CD4-positive, alpha-beta T cell (primary cell): ENCODE measurements at regions not wholly inside any gene's neighbourhood (a gene's known extent, or its start where the extent isn't known, plus 50 kb on each side); places are given as distances from the start of the nearest gene placed in this dataset.

Source experiments
- ATAC-seq: fragments of 200-7000 bp; cut with Tn5 transposase; one replicate; pipeline ENCODE4 v1.10.0; 2022; ENCODE audit warnings: mild to moderate bottlenecking; ENCODE audit not compliant: poor library complexity
- CTCF ChIA-PET: fragments of 350-600 bp; sonication (Branson Sonifier 250); formaldehyde crosslinking; loops from one replicate; lab custom pipeline; 2021; ENCODE audit warnings: antibody characterized with exemption, inconsistent platforms; lab: Charles Lee
- POLR2A ChIA-PET: fragments of 350-600 bp; sonication (Branson Sonifier 250); formaldehyde crosslinking; loops from one replicate; lab custom pipeline; 2021; ENCODE audit warnings: antibody characterized with exemption, inconsistent platforms; lab: Charles Lee
- DNase-seq, 14 experiments: peaks; one replicate each; pipeline ENCODE4 v3.0.0-alpha.2; 2013 to 2020; ENCODE audit warnings: mixed read lengths in 2 of 14
- H3K27ac ChIP-seq, 2 donors: one replicate each; pipeline versions ENCODE4 v1.5.1 to v1.7.0; 2013; ENCODE audit warnings: low read length in 2 of 2, low read depth in 1 of 2, mild to moderate bottlenecking in 1 of 2
- H3K27me3 ChIP-seq, 2 experiments: 1 replicate in 1 of 2; 2 replicates in 1 of 2; pipeline versions ENCODE4 v1.6.1 to v1.7.0; 2013; ENCODE audit warnings: low read length in 2 of 2, control low read depth in 1 of 2, mild to moderate bottlenecking in 1 of 2, moderate library complexity in 1 of 2; ENCODE audit not compliant: insufficient read depth in 2 of 2, control insufficient read depth in 1 of 2
- H3K36me3 ChIP-seq: one replicate; pipeline ENCODE4 v1.6.1; 2013; ENCODE audit warnings: low read length, control low read depth; ENCODE audit not compliant: insufficient read depth
- H3K4me1 ChIP-seq: one replicate; pipeline ENCODE4 v1.6.1; 2013; ENCODE audit warnings: low read length, control low read depth; ENCODE audit not compliant: insufficient read depth
- H3K4me3 ChIP-seq: one replicate; pipeline ENCODE4 v1.5.1; 2013; ENCODE audit warnings: mild to moderate bottlenecking, low read length, moderate library complexity
- H3K9me3 ChIP-seq, 2 experiments: 1 replicate in 1 of 2; 2 replicates in 1 of 2; pipeline versions ENCODE4 v1.6.1 to v1.7.0; 2013; ENCODE audit warnings: low read length in 2 of 2, mild to moderate bottlenecking in 2 of 2, control low read depth in 1 of 2, moderate library complexity in 1 of 2; ENCODE audit not compliant: control insufficient read depth in 1 of 2, insufficient read depth in 1 of 2
- H3K27ac Mint-ChIP-seq: one replicate; pipeline ENCODE4 v1.8.0; 2020; ENCODE audit warnings: mixed read lengths
- H3K27me3 Mint-ChIP-seq: one replicate; pipeline ENCODE4 v1.8.0; 2021; ENCODE audit warnings: mixed read lengths
- H3K36me3 Mint-ChIP-seq: one replicate; pipeline ENCODE4 v1.8.0; 2021; ENCODE audit warnings: low read depth, mixed read lengths
- H3K4me1 Mint-ChIP-seq: one replicate; pipeline ENCODE4 v1.8.0; 2021; ENCODE audit warnings: low read depth, mixed read lengths
- H3K4me3 Mint-ChIP-seq: one replicate; pipeline ENCODE4 v1.8.0; 2020; ENCODE audit warnings: mild to moderate bottlenecking, mixed read lengths
- H3K9me3 Mint-ChIP-seq: one replicate; pipeline ENCODE4 v1.8.0; 2020; ENCODE audit warnings: mixed read lengths
- CTCF ChIP-seq: fragments of 200-600 bp; IDR thresholded peaks from one replicate; pipeline ENCODE4 v1.8.0; 2022; ENCODE audit warnings: antibody characterized with exemption, mild to moderate bottlenecking
- intact Hi-C, 2 experiments: fragments of 100-400 bp; cut with DNase I in 1 of 2; cut with micrococcal nuclease in 1 of 2; formaldehyde crosslinking; loops; one replicate each; pipeline versions ENCODE4 v1.15.1 to v1.9.0; 2023 to 2025; cut with DNase I, micrococcal nuclease

- intact Hi-C loops, result no loop called here
- POLR2A ChIA-PET, result interaction anchor here (0.6 kb wide), 1 partner anchor 22 kb away, joined by 5 read pairs; no protein-coding TSS in a partner anchor
These were observed 72.4 kb upstream of the GNAQ start for GRCh38 chr9:78103971-78104433.

GRCh38 chr9:78101247-78101646, 69.6 kb upstream of the GNAQ start:
- H3K4me3 ChIP-seq, result no peak overlapping the region
- no peak for ATAC-seq
- H3K4me1 Mint-ChIP-seq, result peaks cover 38% of the 10 kb centered on the region
- peaks cover 0 to 5% of the 10 kb centered on the region in 2 experiments for H3K9me3 ChIP-seq
- H3K36me3 ChIP-seq, result no peaks in the 10 kb centered on the region
- POLR2A ChIA-PET, result no interaction called here
- no peak overlapping the region for H3K4me3 Mint-ChIP-seq
- no peak for TF ChIP-seq CTCF
- intact Hi-C loops, result no loop called here
- no peaks in the 10 kb centered on the region for H3K36me3 Mint-ChIP-seq
- H3K27ac Mint-ChIP-seq, result no peak overlapping the region
- peaks cover 2% of the 10 kb centered on the region for H3K4me1 ChIP-seq
- H3K9me3 Mint-ChIP-seq, result peaks cover 4% of the 10 kb centered on the region
- H3K27me3 Mint-ChIP-seq, result no peaks in the 10 kb centered on the region
- no peak overlapping the region for H3K27ac ChIP-seq
- H3K27me3 ChIP-seq, result no peaks in the 10 kb centered on the region
- no peak for DNase-seq
- CTCF ChIA-PET, result no interaction called here

More at GRCh38 chr9:78103971-78104433, 72.4 kb upstream of the GNAQ start:
- Mint-ChIP-seq H3K4me3 (peak overlapping the region; percentile 59), H3K27ac (peak overlapping the region; percentile 48), H3K9me3 (peaks cover 8% of the 10 kb centered on the region), H3K27me3 (no peaks in the 10 kb centered on the region), H3K36me3 (peaks cover 4% of the 10 kb centered on the region), H3K4me1 (peaks cover 28% of the 10 kb centered on the region)
- no peak overlapping the region for H3K4me3 ChIP-seq
- H3K4me1 ChIP-seq, result peaks cover 8% of the 10 kb centered on the region
- H3K36me3 ChIP-seq, result no peaks in the 10 kb centered on the region
- CTCF ChIA-PET, result no interaction called here
- no peak for ATAC-seq
- H3K9me3 ChIP-seq, result peaks cover 0 to 10% of the 10 kb centered on the region in 2 experiments
- H3K27ac ChIP-seq, result no peak overlapping the region
- TF ChIP-seq CTCF, result no peak
- H3K27me3 ChIP-seq, result no peaks in the 10 kb centered on the region
- DNase-seq, result peak in 3 of 14 experiments; percentile 43 to 55 (median 49)

- Mint-ChIP-seq H3K4me3 (no peak overlapping the region), H3K27ac (no peak overlapping the region), H3K27me3 (no peaks in the 10 kb centered on the region), H3K9me3 (no peaks in the 10 kb centered on the region), H3K36me3 (no peaks in the 10 kb centered on the region), H3K4me1 (peaks cover 21% of the 10 kb centered on the region)
- intact Hi-C loops, result no loop called here
- DNase-seq, result peak in 2 of 14 experiments; percentile 41 to 51
- no peak overlapping the region for H3K4me3 ChIP-seq
- no peaks in the 10 kb centered on the region for H3K27me3 ChIP-seq
- H3K4me1 ChIP-seq, result no peaks in the 10 kb centered on the region
- no peaks in the 10 kb centered on the region for H3K36me3 ChIP-seq
- no peak for TF ChIP-seq CTCF
- H3K9me3 ChIP-seq, result peaks cover 0 to 5% of the 10 kb centered on the region in 2 experiments
- H3K27ac ChIP-seq, result no peak overlapping the region
- ATAC-seq, result no peak
- POLR2A ChIA-PET, result interaction anchor here (1.2 kb wide), 1 partner anchor 21 kb away, joined by 4 read pairs; no protein-coding TSS in a partner anchor
- CTCF ChIA-PET, result no interaction called here
These were observed 65.9 kb upstream of the GNAQ start for GRCh38 chr9:78097541-78097940.
